CD1c-positive myeloid dendritic cell (primary cell): ENCODE measurements at regions not wholly inside any gene's neighbourhood (a gene's known extent, or its start where the extent isn't known, plus 50 kb on each side); places are given as distances from the start of the nearest gene placed in this dataset.

ENCODE experiments used
- DNase-seq: peaks from one replicate; pipeline ENCODE4 v3.0.0-alpha.2; 2016; ENCODE audit errors: extremely low spot score

- no peak for DNase-seq
Measured at GRCh38 chr6:21468461-21468860, 125.1 kb upstream of the SOX4 start.

- no peak for DNase-seq
Measured at GRCh38 chr6:21469213-21469612, 124.3 kb upstream of the SOX4 start.

GRCh38 chr6:21476112-21476511 is 117.4 kb upstream of the SOX4 start:
- no peak for DNase-seq

GRCh38 chr6:21478411-21478810 is 115.1 kb upstream of the SOX4 start:
- no peak for DNase-seq

- no peak for DNase-seq
Measured at GRCh38 chr6:21478883-21479539, 114.5 kb upstream of the SOX4 start.

GRCh38 chr6:21486115-21486514 is 107.4 kb upstream of the SOX4 start:
- no peak for DNase-seq

GRCh38 chr6:21489826-21490225 is 103.7 kb upstream of the SOX4 start:
- no peak for DNase-seq

- no peak for DNase-seq
Measured at GRCh38 chr6:21491955-21492354, 101.6 kb upstream of the SOX4 start.

- DNase-seq: no peak
Measured at GRCh38 chr6:21494505-21494904, 99.0 kb upstream of the SOX4 start.

GRCh38 chr6:21496196-21496595 is 97.4 kb upstream of the SOX4 start:
- DNase-seq: no peak

GRCh38 chr6:21496706-21497105 is 96.8 kb upstream of the SOX4 start:
- no peak for DNase-seq

GRCh38 chr6:21500314-21501020 is 93.1 kb upstream of the SOX4 start:
- DNase-seq: no peak

GRCh38 chr6:21501021-21501354 is 92.6 kb upstream of the SOX4 start:
- DNase-seq: no peak

- no peak for DNase-seq
Measured at GRCh38 chr6:21501815-21502214, 91.7 kb upstream of the SOX4 start.

GRCh38 chr6:21502682-21503081 is 90.9 kb upstream of the SOX4 start:
- DNase-seq: no peak

GRCh38 chr6:21504790-21505189 is 88.8 kb upstream of the SOX4 start:
- DNase-seq: no peak

GRCh38 chr6:21505574-21505990 is 88.0 kb upstream of the SOX4 start:
- DNase-seq: no peak

- no peak for DNase-seq
Measured at GRCh38 chr6:21506126-21506525, 87.4 kb upstream of the SOX4 start.

GRCh38 chr6:21507811-21508210 is 85.7 kb upstream of the SOX4 start:
- no peak for DNase-seq

GRCh38 chr6:21508753-21509152 is 84.8 kb upstream of the SOX4 start:
- no peak for DNase-seq

- DNase-seq: no peak
Measured at GRCh38 chr6:21511891-21512550, 81.5 kb upstream of the SOX4 start.

GRCh38 chr6:21514288-21514687 is 79.3 kb upstream of the SOX4 start:
- DNase-seq: no peak

- DNase-seq: no peak
Measured at GRCh38 chr6:21518317-21518716, 75.2 kb upstream of the SOX4 start.
